HT1080 (cell line): ENCODE measurements at regions not wholly inside any gene's neighbourhood (a gene's known extent, or its start where the extent isn't known, plus 50 kb on each side); places are given as distances from the start of the nearest gene placed in this dataset.
"Not testable (repeated sequence)": the region's sequence is repeated elsewhere in the genome, so short reads cannot be mapped to it uniquely, and the experiment has no call there.

Source experiments
- DNase-seq: peaks from one replicate; pipeline ENCODE4 v3.0.0-alpha.2; 2015; ENCODE audit warnings: low read depth

DNA sequence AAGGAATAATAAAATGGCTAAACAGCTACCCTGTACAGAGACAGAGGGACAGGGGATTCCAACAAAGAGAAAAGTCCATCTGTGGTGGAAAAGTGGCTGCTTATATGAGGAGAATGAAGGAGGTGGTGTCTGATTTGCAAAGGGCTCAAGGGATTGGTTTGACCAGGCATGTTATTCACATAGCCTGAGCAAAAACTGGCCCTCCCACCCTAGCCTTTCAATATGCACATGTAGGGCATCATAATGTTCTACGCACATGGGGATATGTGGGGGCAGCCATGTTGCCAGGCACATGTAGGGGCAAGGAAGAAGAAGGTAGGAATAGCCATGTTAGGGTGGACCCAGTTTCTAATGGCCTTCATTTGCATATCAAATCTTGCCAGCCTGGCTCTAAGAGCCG is 1527.1 kb downstream of the RPIA start:
- not testable (repeated sequence) for DNase-seq

DNA sequence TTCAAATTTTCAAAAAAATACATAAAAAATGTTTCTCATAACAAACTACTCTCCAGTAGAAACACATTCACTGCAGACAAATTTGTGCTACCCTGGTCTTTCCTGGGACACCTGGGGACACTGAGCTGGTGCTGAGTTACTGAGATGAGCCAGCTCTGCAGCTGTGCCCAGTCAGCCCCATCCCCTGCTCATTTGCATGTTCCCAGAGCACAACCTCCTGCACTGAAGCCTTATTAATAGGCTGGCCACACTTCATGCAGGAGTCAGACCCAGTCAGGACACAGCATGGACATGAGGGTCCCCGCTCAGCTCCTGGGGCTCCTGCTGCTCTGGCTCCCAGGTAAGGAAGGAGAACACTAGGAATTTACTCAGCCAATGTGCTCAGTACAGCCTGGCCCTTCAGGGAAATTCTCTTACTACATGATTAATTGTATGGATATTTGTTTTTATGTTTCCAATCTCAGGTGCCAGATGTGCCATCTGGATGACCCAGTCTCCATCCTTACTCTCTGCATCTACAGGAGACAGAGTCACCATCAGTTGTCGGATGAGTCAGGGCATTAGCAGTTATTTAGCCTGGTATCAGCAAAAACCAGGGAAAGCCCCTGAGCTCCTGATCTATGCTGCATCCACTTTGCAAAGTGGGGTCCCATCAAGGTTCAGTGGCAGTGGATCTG is 1529.3 kb downstream of the RPIA start:
- DNase-seq, result not testable (repeated sequence)

DNA sequence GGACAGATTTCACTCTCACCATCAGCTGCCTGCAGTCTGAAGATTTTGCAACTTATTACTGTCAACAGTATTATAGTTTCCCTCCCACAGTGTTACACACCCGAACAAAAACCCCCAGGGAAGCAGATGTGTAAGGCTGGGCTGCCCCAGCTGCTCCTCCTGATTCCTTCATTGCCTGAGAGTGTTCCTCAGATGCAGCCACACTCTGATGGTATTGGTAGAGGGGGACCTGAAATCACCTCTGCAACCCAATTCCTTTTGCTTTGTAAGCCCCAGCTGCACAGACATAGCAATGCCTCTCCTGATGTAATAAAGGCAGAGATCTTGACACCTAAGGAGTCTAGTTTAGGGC is 1529.8 kb downstream of the RPIA start:
- no peak for DNase-seq

DNA sequence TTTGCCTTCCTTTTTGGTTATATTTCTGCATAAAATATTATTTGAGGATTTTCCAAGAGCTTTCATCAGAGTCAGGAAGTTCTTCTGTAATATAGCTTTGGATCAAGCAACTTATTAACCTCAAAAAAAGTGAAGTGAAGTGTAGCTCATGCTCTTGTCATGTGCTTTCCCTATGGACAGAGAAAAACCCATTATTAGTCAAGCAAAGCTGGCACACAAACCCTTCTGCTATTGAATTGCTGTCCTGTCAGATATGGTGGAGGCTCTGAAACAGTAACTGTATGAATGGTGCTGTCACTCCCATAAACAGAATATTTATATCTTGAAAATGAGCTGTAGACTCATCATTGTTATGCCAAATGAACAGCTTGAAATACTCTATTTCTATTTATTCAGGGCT is 1533.3 kb downstream of the RPIA start:
- DNase-seq, result not testable (repeated sequence)

DNA sequence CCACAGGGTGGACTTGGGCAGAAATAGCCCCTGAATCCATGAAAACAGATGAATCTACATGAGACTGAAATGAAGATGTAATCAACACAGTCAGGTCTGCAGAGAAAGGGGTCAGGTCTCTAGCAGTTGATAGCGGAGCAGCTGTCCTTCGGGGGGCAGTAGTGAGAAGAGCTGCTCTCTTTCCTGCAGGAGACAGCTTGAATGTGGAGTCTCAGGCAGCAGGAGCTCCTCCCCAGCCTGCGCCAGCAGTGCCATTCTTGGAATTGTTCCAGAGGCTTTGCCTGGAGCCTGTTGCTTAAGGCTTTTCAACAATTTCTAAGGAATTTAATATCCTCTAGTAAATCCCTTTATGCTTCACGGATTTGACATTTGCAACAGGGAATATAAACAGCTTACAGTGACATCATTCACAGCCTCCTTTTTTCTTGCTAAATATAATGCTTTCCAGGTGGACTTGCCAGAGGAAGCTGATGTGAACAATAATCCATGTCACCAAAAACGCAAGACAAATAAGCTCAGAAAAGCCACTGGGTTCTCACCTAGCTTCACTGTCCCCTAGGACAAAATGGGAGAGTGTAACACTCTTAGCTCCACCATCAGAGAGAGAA is 1535.1 kb downstream of the RPIA start:
- DNase-seq, result not testable (repeated sequence)

DNA sequence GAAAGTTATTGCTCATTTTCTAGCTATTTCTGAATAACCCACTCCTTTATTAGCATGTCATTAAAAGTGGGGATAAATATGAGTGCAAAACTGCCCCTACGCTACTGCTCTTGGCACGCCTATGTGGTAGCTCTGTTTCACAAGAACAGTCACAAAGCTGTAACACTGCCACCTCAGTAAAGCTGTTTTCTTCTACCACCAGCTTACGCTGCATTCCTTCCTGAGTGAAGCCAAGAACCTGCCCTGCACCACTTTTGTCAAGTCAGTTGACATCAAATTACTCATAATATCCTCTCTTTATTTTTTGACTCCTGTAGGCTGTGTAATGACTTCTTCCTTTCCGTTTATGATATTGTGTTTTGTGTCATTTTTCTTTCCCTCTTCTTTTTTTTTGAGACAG is 1539.7 kb downstream of the RPIA start:
- not testable (repeated sequence) for DNase-seq

DNA sequence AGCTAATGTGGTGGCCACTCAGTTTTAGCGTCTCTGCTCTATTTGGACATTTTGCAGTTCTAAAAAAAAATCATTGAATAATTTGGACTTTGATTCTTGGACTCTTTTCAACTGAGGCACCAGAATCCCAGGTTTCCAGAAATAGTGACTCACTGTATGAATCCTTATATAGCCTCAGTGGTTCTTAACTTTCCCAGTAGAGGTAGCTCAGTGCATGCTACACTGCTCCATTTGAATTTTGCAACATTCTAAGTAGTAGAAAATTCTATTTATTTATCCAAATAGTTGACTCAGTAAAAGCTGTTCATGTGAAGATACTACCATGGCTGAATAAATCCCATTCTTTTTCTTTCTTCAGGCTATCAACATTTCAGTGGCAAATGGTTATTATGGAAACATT is 1544.0 kb downstream of the RPIA start:
- not testable (repeated sequence) for DNase-seq

DNA sequence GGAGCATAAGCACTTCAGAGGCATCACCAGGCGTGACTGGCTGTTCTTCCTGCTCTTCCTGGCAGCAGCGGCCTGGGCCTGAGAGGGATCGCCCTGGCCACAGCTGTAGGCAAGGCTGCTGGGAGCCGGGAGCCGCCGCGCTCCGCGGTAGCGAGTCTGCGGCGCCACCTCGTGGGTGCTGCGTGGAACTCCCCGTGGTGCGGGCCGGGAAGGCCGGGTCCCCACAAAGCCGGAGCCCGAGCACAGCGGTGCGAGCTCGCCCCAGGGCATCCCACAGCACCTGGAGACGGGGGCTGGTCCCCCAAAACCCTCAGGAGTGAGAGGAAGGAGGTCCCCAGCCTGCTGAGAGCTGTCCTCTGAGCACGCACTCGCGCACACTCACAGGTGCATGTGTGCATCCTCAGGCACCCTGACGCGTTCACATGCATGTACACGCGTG is 1546.5 kb downstream of the RPIA start:
- peak; percentile 49 for DNase-seq

DNA sequence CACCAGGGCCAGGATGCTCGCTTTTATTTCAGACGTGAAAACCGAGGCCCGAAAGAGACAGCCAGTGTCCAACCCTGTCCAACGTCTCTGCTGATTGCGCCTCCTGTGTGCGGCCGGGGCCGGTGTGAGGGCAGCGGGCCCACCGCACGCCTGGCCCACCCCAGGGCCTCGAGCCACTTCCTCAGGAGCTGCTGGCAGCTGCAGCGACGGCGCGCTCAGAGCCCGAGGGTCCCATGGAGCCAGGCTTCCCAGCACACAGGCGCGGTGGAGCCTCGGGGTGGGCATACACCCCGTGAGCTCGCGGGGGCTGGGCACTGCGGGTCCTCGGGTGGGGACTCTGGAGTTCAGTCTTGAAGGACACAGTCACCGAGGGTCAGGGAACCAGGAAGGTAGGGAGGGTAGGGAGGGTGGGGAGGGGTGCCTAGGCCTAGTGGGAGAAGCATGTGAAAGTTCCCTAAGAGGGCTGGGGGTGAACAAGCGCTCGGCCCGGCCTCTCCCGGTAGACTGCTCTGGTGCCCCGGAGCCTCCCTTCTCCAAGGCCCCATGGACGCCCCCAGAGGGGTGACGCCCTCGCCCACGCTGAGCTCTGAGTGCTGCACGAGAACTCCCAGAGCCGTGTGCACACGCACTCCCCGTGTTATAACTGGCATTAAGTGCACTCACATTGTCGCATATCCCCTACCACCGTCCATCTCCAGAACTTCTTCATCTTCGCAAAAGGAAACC is 1547.2 kb downstream of the RPIA start:
- DNase-seq, result not testable (repeated sequence)

DNA sequence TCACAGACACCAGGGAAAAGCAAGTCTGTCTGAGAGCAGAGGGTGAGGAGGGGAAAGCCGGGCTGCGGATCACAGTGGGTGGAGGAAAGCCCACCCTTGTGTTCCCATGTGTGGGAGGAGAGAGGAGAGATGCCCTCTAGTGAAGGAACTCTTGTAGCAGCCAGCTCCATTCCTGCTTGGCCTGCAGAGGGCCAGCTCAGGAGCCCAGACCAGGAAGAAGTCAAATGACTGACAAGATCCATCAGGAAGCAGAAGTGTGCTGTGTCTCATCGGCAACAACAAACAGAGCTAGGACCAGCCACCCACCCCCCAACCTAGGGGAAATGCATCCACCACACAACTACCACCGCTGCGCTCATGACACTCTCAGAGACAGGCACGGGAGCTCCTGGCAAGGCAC is 1548.3 kb downstream of the RPIA start:
- DNase-seq, result not testable (repeated sequence)

DNA sequence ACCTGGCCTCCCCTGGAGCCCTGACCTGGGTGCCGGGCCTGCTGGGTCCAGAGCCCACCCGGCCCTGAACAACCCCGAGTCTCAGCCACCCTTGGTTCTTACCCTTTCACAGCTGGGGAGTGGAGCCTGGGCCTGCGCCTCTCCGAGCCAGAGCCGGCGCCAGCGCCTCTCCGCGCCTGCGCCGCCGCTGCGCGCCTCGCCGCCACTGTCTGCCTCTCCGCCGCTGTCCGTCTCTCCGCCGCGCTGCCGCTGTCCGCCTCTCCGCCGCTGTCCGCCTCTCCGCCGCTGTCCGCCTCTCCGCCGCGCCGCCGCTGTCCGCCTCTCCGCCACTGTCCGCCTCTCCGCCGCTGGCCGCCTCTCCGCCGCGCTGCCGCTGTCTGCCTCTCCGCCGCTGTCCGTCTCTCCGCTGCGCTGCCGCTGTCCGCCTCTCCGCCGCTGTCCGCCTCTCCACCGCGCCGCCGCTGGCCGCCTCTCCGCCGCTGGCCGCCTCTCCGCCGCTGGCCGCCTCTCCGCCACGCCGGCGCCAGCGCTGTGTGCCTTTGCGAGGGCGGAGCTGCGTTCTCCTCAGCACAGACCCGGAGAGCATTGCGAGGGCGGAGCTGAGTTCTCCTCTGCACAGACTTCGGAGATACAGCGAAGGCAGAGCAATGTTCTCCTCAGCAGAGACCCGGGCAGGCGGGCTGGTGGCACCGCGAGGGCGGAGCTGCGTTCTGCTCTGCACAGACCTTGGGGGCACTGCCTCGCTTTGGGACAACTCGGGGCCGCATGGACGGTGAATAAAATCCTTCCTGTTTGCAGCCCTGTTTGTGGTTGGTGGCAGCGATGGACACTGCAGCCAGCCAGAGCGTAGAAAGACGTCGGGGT is 1553.7 kb downstream of the RPIA start:
- DNase-seq, result peak; percentile 4

DNA sequence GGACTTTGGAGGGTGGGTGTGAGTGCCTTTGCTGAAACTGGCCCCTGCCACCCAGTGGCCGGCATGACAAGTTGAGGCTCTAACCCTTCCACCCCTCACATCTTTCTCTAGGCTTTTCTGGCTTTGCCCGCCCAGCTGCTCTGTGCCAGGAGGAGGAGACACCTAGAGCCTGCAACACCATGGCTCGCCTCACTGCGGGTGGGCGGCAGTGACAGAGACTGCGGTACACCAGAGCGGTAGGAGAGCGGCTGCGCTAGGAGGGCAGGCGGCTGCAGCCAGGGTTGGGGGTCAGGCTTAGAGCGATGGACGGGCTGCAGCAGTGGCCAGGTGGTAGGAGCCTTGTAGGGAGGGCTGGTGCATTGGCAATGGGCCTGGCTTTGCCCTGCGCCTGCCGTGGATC is 1556.9 kb downstream of the RPIA start:
- not testable (repeated sequence) for DNase-seq

DNA sequence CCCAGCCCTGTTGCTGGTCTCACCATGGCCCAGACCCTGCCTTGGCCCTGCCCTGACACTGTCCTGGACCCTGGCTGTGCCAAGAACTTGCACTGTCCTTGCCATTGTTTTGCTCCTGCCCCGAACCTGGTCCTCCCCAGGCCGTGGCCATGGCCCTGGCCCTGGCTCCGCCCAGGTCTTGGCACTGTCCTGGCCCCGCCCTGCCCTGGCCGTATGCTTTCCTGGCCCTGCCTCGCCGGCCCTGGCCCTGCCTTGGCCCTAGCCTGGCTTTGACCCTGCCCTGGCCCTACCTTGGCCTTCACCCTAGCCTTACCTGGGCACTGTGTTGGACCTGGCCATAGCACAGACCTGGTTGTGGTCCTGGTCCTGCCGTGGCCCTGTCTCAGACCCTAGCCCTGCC is 1558.9 kb downstream of the RPIA start:
- not testable (repeated sequence) for DNase-seq

DNA sequence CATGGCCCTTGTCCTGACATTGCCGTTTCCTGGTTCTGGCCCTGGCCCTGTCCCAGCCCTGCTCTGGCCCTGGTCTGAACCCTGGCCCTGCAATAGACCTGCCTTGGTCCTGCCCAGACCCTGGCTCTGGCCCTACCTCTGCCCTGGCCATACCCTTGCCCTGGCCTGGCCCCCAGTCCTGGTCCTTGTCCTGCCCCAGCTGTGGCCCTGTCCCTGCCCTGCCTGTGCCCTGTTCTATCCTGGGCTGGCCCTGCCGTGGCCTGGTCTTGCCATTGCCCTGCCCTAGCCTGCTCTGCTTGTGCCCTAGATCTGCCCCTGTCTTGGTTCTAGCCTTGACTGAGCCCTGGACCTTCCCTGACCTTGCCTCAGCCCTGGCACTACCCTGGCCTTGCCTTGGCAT is 1560.1 kb downstream of the RPIA start:
- DNase-seq, result not testable (repeated sequence)

DNA sequence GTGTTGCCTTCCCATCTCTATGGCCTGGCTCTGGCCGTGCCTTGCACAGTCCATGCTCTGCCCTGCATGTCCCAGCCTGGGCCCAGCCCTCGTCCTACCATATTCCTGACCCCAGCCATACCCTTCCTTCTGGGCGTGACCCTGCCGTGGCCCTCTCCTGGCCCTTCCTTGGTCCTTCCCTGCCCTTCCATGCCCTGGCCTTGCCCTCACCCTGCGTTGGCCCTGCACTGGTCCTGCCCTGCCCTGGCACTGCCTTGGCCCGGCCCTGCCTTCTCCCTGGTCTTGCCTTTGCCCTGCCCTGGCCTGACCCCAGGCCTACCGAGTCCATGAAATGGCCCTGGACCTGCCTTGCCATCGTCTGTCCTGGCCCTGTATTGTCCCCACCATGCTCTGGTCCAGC is 1561.8 kb downstream of the RPIA start:
- not testable (repeated sequence) for DNase-seq

DNA sequence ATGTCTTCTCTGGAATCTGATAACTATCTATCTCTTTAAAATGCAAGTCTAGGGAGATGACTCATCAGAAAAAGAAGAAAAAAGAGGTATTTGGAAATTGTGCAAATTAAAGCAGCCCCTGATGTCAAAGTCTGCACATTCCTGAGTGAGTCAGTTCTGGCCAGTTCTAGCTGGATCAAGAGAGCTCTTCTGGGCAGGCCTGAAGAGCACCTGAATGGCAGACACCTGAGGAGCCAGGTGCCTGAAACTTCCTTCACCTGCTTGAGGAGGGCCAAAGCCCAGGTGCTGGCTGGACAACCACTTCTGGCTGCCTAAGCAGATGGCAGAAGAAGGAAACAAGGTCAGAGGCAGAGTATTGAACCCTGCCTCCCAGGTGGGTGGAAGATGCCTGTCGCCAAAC is 1575.4 kb downstream of the RPIA start:
- DNase-seq, result not testable (repeated sequence)

DNA sequence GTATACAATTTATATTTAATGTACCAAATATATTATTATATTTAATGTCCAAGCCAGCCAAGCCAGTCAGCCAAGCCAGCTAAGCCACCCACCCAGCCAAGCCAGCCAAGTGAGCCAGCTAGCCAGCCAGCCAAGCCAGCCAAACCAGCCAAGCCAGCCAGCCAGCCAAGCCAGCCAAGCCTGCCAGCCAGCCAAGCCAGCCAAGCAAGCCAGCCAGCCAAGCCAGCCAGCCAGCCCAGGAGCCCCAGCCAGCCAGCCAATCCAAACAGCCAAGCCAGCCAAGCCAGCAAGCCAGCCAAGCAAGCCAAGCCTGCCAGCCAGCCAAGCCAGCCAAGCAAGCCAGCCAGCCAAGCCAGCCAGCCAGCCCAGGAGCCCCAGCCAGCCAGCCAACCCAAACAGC is 1596.3 kb downstream of the RPIA start:
- not testable (repeated sequence) for DNase-seq

DNA sequence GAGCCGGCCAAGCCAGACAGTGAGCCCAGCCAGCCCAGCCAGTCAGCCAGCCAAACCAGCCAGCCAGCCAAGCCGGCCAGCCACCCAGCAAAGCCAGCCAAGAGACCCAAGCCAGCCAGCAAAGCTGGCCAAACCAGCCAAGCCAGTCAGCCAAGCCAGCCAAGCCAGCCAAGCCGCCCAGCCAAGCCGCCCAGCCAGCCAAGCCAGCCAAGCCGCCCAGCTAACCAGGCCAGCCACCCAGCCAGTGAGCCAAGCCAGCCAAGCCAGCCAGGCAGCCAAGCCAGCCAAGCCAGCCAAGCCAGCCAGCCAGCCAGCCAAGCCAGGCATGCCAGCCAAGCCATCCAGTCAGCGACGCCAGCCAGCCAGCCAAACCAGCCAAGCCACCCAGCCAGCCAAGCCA is 1596.9 kb downstream of the RPIA start:
- not testable (repeated sequence) for DNase-seq

DNA sequence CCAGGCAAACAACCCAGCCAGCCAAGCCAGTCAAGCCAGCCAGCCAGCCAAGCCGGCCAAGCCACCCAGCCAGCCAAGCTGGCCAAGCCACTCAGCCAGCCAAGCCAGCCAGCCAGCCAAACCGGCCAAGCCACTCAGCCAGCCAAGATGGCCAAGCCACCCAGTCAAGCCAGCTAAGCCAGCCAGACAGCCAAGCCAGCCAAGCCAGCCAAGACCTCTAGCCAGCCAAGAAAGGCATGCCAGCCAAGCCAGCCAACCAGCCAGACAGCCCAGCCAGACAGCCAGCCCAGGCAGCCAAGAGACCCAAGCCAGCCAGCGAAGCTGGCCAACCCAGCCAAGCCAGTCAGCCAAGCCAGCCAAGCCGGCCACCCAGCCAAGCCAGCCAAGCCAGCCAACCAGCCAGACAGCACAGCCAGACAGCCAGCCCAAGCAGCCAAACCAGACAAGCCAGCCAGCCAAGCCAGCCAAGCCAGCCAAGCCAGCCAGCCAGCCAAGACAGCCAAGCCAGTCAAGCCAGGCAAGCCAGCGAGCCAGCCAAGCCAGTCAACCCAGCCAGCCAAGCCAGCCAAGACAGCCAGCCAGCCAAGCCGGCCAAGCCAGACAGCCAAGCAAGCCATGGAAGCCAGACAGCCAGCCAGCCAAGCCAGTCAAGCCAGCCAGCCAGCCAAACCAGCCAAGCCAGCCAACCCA is 1598.0 kb downstream of the RPIA start:
- not testable (repeated sequence) for DNase-seq

DNA sequence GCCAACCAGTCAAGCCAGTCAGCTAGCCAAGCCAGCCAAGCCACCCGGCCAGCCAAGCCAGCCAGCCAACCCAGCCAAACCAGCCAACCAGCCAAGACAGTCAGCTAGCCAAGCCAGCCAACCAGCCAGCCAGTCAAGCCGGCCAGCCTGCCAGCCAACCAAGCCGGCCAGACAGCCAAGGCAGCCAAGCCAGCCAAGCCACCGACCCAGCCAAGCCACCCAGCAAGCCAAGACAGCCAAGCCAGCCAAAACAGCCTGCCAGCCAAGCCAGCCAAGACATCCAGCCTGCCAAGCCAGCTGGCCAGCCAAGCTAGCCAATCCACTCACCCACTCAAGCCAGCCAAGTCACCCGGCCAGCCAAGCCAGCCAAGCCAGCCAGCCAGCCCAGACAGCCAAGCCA is 1599.2 kb downstream of the RPIA start:
- DNase-seq, result not testable (repeated sequence)
